ENCODE measurements at regions not wholly inside any gene's neighbourhood (a gene's known extent, or its start where the extent isn't known, plus 50 kb on each side); places are given as distances from the start of the nearest gene placed in this dataset.

DNA sequence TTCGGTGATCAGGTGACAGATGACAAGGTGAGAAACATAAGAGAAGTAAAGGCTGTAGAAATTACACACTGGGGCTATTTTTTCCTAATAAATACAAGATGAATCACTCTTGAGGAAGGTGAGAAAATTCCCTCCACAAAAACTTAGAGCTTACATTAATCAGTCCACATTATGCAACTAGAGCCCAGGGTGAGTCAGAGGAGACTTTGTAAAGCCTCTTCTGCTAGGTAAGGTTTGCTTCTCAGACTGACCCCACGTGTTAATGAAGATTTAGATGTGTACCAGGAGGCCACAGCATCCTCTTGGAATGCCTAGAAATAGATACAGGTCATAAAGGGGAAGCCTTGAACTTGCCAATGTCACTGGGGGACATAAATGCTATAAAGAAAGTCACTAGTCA, 396.0 kb upstream of the SMIM31 start:
- TF ChIP-seq, protein P1, sequence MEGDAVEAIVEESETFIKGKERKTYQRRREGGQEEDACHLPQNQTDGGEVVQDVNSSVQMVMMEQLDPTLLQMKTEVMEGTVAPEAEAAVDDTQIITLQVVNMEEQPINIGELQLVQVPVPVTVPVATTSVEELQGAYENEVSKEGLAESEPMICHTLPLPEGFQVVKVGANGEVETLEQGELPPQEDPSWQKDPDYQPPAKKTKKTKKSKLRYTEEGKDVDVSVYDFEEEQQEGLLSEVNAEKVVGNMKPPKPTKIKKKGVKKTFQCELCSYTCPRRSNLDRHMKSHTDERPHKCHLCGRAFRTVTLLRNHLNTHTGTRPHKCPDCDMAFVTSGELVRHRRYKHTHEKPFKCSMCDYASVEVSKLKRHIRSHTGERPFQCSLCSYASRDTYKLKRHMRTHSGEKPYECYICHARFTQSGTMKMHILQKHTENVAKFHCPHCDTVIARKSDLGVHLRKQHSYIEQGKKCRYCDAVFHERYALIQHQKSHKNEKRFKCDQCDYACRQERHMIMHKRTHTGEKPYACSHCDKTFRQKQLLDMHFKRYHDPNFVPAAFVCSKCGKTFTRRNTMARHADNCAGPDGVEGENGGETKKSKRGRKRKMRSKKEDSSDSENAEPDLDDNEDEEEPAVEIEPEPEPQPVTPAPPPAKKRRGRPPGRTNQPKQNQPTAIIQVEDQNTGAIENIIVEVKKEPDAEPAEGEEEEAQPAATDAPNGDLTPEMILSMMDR (IDR thresholded peaks at IDR 0.05): no peak
- TF ChIP-seq POLR2A (IDR thresholded peaks at IDR 0.05): no peak
